T-cell (primary cell): ENCODE measurements at regions not wholly inside any gene's neighbourhood (a gene's known extent, or its start where the extent isn't known, plus 50 kb on each side); places are given as distances from the start of the nearest gene placed in this dataset.

Experiments
- ATAC-seq, 4 experiments: fragments of 200-7000 bp in 3 of 4; fragments of 150-1000 bp in 1 of 4; cut with Tn5 transposase; replicated peaks in 1 of 4; 1 replicate in 3 of 4; 2 replicates in 1 of 4; pipeline ENCODE4 v1.10.0; 2021; ENCODE audit warnings: moderate library complexity in 3 of 4, mild to moderate bottlenecking in 2 of 4, moderate number of reproducible peaks in 1 of 4
- CTCF ChIA-PET, 2 donors: fragments of 300-600 bp; sonication (Branson Sonifier 250); formaldehyde crosslinking; loops; one replicate each; lab custom pipeline; 2022; ENCODE audit warnings: antibody characterized with exemption in 2 of 2; lab: Charles Lee
- POLR2A ChIA-PET, 2 donors: fragments of 300-600 bp; sonication (Branson Sonifier 250); formaldehyde crosslinking; loops; one replicate each; lab custom pipeline; 2022; ENCODE audit warnings: antibody characterized with exemption in 2 of 2; lab: Charles Lee
- DNase-seq, 35 experiments: peaks; one replicate each; pipeline versions ENCODE4 v3.0.0 to v3.0.0-alpha.2; 2013 to 2023
- H3K27ac ChIP-seq: one replicate; pipeline ENCODE4 v1.5.1; 2013; ENCODE audit warnings: low read length
- H3K27me3 ChIP-seq, 2 experiments: replicated peaks in 1 of 2; 1 replicate in 1 of 2; 2 replicates in 1 of 2; pipeline versions ENCODE4 v1.6.1 to v1.7.0; 2013; ENCODE audit warnings: low read length in 1 of 2, mixed read lengths in 1 of 2; ENCODE audit not compliant: control insufficient read depth in 2 of 2, insufficient read depth in 2 of 2; ENCODE audit errors: extremely low read depth in 1 of 2
- H3K36me3 ChIP-seq, 2 donors: 1 replicate in 1 of 2; 2 replicates in 1 of 2; pipeline versions ENCODE4 v1.6.1 to v1.7.0; 2013; ENCODE audit warnings: low read length in 1 of 2; ENCODE audit not compliant: control insufficient read depth in 2 of 2, insufficient read depth in 1 of 2; ENCODE audit errors: extremely low read depth in 1 of 2
- H3K4me1 ChIP-seq, 2 experiments: 1 replicate in 1 of 2; 2 replicates in 1 of 2; pipeline versions ENCODE4 v1.6.1 to v1.7.0; 2013; ENCODE audit warnings: low read length in 2 of 2, mixed read lengths in 1 of 2; ENCODE audit not compliant: insufficient read depth in 2 of 2, control insufficient read depth in 1 of 2; ENCODE audit errors: extremely low read depth in 1 of 2
- H3K4me3 ChIP-seq, 2 donors: 1 replicate in 1 of 2; 2 replicates in 1 of 2; pipeline versions ENCODE4 v1.5.1 to v1.7.0; 2013; ENCODE audit warnings: mild to moderate bottlenecking in 2 of 2, low read length in 1 of 2, moderate library complexity in 1 of 2; ENCODE audit not compliant: control insufficient read depth in 1 of 2; ENCODE audit errors: extremely low read depth in 1 of 2
- H3K9me3 ChIP-seq: 2 replicates; pipeline ENCODE4 v1.7.0; 2013
- H3K27ac Mint-ChIP-seq, 2 donors: one replicate each; pipeline ENCODE4 v1.8.0; 2020 to 2021; ENCODE audit warnings: mild to moderate bottlenecking in 2 of 2, mixed read lengths in 2 of 2
- H3K27me3 Mint-ChIP-seq, 2 donors: one replicate each; pipeline ENCODE4 v1.8.0; 2021 to 2022; ENCODE audit warnings: mixed read lengths in 2 of 2
- H3K36me3 Mint-ChIP-seq: one replicate; pipeline ENCODE4 v1.8.0; 2021; ENCODE audit warnings: mixed read lengths
- H3K4me1 Mint-ChIP-seq, 3 donors: one replicate each; pipeline ENCODE4 v1.8.0; 2020 to 2022; ENCODE audit warnings: mixed read lengths in 3 of 3, mild to moderate bottlenecking in 1 of 3
- H3K4me3 Mint-ChIP-seq, 3 donors: one replicate each; pipeline ENCODE4 v1.8.0; 2020 to 2022; ENCODE audit warnings: mild to moderate bottlenecking in 3 of 3, mixed read lengths in 3 of 3, moderate library complexity in 3 of 3
- H3K9me3 Mint-ChIP-seq, 3 donors: one replicate each; pipeline ENCODE4 v1.8.0; 2020 to 2022; ENCODE audit warnings: mixed read lengths in 3 of 3
- WGBS: methylation state at CpG from one replicate; pipeline ENCODE4 v1.1.5; 2013; ENCODE audit warnings: missing lambda C conversion rate; ENCODE audit not compliant: insufficient coverage; 5-methylcytosine and 5-hydroxymethylcytosine counted together

DNA sequence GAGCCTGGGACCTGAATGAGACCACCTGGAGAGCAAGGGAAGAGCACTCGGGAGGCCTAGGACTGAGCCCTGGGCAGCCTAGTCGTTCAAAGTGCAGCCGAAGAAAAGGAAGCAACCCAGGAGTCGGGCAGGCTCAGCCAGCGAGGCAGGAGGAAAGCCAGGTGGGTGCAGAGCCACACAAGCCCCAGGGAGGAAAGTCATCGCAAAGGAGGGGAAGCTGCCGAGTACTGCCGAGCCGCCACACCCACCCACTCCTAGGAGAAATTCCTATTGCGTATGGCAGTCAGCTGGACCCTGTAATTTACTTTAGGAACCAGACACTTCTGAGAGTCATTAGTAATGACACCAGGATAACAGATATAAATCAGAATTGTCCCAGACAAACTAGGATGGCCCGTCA, 187.6 kb downstream of the KATNIP start:
- no peak overlapping the region for H3K27ac Mint-ChIP-seq
- peaks cover 48% of the 10 kb centered on the region for H3K36me3 Mint-ChIP-seq
- CTCF ChIA-PET = no interaction called here
- no peak overlapping the region for H3K4me3 ChIP-seq
- peaks cover 2 to 8% of the 10 kb centered on the region in 2 donors for H3K36me3 ChIP-seq
- no peaks in the 10 kb centered on the region for H3K4me1 ChIP-seq
- 84% methylated on average over 7 of the region's 11 CpGs for WGBS
- POLR2A ChIA-PET = no interaction called here
- DNase-seq = no peak
- no peaks in the 10 kb centered on the region for H3K9me3 ChIP-seq
- H3K27me3 ChIP-seq = no peaks in the 10 kb centered on the region
- no peaks in the 10 kb centered on the region for H3K4me1 Mint-ChIP-seq
- no peak for ATAC-seq
- H3K27me3 Mint-ChIP-seq = no peaks in the 10 kb centered on the region
- H3K27ac ChIP-seq = no peak overlapping the region
- H3K4me3 Mint-ChIP-seq = no peak overlapping the region
- no peaks in the 10 kb centered on the region for H3K9me3 Mint-ChIP-seq
